Stimulated activated CD4-positive, alpha-beta T cell treated with anti-CD3 and anti-CD28 coated beads, TNF-alpha, amount 100 ng/mL, for 24 hours (primary cell): ENCODE measurements at regions not wholly inside any gene's neighbourhood (a gene's known extent, or its start where the extent isn't known, plus 50 kb on each side); places are given as distances from the start of the nearest gene placed in this dataset.

ENCODE experiments used
- DNase-seq, 3 experiments: peaks; one replicate each; pipeline ENCODE4 v3.0.0-alpha.2; 2020; ENCODE audit warnings: low read depth in 3 of 3

DNA sequence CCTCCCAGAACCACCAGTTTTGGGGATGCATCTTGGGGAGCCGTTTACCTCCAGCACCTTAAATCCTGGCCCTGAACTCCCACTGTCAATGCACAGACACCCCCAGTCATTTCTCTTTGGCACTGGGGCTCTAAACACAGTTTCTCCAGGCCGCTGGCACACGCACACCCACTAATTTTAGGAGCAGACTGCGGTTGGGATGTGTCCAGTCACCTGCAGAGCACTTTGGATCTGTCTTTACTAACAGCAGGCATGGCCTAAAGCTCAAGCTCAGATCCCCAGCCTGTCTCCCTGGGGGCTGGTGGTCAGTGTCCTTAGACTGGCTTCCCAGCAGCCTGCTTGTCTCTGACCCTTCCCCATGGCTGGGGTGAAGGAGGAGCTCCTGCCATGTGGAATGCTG is 49.9 kb downstream of the SYNE3 start:
- no peak for DNase-seq

DNA sequence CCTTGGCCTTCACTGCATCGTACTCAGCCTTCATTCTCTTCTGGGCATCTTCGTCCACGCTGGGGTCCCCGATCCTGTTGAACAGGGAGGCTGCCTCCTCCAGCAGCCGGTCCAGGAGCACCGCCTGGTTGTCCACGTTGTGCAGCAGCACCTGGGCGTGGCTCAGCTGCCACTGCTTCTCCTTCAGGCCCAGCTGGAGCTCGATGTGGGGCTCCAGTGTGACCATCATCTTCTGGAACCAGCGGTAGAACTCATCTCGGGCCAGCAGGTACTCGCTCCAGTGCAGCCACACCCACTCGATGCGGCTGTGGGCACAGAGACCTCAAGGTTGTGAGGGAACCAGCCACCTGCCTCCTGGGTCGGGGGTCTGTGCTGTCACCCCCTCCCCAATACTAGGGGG is 50.5 kb downstream of the SYNE3 start:
- DNase-seq: no peak

DNA sequence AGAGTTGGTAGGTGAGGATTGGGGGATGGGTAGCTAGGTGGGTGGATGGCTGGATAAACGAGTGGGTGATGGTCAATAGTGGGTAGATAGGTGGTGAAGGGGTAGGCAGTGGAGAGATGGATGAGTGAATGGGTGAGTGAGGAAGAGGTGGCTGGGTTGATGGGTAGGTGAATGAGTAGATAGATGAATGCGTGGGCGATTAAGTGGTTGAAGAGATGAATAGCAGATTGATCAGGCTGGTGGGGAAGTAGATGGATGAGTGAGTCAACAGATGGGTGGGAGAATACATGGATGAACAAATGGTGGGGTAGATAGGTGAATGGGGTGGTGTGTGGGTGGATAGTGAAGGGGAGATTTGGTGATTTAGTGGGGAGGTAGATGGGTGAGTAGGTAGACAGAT is 51.1 kb downstream of the SYNE3 start:
- no peak for DNase-seq

DNA sequence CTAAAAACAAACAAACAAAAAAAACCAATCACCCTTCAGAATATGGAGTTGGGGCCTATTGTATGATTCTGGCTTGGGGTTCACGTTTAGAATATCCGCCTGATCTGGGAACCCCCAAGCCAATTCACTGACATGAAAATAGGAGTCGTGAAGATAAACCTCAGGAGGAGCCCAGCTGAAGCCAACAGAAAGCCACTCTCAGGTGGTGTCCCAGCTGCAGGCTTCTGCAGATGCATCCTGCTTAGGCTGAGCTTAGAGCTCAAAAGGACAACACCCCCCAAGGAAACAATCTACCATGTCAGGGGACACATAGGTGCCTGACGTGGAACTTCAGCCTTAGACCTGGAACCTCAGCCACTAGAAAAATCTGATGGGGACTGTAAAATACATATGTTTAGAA is 51.9 kb downstream of the SYNE3 start:
- DNase-seq: no peak

DNA sequence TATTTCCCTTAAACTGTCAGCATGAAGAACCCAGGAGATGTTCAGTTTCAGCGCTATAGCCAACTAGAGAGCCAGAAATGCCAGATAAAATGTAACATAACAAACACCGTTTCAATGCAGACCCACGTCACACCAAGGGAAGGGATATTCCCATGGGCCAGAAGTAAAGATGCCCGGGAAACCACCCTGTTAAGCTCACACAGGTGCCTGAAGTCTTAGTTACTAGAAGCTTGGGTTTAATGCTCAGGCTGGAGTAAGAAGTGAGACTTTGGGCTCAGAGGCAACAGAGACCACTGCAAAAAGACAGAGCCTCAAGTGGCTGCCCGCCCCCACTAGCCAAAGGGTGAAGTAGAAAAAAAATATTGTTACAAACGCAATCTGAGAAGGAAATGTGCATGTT is 52.3 kb downstream of the SYNE3 start:
- DNase-seq: no peak

DNA sequence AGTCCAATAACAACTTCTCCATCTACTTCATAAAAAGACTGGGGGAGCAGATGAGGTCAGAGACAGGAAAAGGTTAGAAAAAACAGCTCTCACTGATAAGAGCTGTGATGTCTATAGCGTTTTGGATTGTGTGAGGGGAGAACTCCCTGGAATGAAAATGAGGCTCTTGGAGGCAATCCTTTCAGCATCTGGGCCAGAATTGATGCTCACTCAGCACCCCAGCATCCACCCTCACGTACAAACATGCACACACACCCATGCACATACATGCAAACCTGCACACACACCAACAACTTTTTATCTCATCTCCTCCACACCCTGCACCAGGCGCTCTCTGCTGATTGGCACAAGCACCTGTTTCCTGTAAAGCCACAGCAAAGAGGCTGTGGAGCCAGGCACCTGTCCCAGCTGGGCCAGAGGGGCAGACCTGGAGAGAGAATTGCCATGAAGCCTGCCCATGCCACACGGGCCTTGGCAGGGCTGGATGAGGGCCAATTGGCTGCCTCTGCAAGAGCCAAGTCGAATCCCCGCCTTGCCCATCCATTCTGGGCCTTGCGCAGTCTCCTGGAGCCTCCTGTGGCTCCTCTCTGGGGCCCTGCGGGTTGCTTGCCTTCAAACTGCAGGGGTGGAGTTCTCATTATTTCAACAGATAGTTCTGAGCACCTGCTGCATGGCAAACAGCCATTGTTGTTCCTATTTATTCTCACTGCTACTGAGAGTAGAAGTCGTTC is 53.1 kb downstream of the SYNE3 start:
- no peak for DNase-seq

DNA sequence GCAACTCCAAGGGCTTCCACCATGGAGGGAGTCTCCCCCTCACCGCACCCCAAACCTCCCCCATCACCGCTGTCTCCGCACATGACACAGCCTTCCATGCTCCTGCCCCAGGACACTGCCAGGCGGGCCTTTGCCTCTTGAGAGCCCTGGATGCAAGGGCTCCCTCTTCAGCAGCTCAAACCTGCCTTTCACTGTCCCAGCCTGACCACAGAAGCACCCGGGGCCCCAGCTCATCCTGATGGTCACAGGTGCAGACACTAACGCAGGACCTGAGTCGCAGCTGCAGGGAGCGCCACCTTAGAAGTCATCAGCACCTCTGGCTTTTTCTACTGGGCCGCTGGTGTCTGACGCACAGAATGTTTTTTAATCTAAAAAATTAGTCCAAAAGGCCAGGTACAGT is 54.0 kb downstream of the SYNE3 start:
- no peak for DNase-seq

DNA sequence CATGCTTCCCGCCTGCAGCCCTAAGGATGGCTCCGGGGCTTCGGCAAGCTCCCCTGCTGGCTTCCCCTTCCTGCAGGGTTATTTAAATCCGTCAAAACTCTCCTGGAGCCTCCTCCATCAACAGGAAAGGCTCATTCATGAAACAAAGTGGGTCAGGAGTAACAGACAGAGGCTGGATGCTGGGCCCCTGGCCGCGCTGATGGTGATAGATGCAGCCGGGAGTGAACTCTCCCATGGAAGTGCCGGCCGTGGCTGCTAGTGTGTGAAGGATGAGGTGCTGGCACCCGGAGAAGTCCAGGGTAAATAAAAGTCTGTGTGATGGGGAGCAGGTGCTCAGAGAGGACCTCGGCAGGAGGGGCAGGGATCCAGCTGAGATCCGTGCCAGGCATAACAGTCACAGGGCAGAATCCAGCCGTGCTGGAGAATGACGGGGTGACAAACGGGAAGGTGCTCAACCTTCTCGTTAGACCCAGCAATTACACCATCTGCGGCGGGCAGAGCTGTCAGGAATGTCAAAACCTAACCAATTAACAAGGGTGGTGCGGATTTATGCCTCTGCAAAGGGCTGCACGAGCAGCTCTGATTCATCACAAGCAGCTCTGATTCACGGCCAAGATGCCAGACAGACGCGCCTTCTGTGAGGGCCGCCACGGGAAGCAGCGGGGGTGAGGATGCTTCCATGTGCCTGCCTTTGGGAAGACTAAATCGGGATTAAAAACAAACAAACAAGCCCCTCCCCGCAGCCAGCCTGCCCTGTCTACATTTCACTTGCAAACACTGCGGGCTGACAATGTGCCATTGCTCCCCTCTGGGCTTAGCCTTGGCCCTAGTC is 55.6 kb downstream of the SYNE3 start:
- DNase-seq: no peak

DNA sequence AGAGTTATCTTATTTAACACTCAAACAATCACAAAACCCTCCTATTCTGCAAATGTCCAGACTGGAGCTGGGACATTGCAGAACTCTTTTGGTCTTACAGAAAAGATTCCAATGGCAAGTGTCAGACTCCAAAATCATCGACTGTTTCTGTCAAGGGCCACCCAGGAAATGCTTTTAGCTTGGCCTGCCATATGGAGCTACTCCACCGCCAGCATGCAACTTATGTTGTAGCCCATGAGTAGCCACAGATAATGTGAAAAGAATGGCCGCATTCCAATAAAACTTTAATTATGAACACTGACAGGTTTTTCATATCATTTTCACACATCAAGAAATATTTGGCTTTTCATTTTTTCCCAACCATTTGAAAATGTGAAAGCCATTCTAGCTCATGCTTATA is 57.5 kb downstream of the SYNE3 start:
- no peak for DNase-seq

DNA sequence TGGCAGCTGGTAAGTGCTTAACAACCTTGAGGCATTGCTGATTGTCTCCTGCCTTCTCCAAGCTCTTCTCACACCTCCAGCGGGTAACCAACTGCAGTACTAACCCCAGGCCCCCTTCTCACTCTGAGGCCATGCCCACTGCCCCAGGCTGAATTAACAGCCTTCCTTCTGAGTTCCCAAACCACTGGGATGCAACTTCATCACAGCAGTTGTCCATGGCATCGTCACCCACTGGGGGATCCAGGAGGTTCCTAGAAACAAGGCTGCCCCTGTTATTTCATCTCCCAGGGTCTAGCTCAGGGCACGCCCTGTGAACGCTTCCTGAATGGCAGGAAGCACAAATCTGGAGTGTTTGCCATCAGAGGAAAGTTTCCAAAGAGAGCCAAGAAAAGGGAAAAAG is 58.0 kb downstream of the SYNE3 start:
- no peak for DNase-seq

DNA sequence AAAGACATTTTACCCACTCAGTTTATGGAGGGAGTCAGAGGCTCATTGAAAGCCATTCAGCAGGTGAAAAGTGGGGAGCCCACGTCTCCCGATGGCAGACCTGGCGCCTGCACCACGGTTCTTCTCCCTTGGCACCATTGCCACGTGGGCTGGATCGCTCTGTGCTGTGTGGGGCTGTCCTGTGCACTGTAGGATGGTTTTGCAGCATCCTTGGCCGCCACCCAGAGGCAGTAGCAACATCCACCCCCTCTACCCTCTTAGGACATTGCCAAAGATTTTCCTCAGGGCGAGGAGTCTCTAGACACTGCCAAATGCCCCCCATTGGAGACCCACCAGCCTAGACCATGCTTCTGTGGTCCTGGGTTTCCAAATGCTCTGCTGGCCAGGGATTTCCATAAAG is 60.2 kb downstream of the SYNE3 start:
- no peak for DNase-seq

DNA sequence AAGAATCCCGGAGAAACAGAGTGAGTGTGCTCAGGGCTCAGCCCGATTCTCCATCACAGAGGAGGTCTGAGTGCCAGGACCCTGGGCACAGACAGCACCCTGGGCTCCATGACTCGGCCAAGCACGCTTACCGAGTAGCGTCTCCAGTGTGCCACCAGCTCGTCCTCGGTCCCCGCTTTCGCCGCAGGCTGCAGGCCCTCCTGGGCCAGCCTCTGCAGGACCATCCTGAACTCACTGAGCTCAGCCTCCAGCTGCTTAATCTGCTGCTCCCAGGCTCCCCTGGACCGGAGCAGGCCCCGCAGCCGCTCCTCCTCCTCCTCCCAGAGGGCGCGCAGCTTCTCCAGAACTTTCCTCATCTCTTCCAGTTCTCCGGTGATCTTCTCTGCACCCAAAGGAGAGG is 61.2 kb downstream of the SYNE3 start:
- no peak for DNase-seq

DNA sequence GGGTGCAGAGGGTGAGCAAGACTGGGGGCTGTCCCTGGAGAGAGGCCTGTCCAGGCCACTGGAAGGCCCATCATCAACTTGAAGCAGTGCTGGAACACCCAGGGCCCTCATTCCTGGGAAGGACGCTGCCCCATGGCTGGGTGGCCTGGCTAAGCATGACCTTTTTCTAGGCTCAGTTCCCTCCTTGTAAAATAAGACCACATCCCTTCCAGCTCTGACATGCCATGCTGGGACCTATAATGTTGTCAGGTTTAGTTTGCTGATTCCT is 62.8 kb downstream of the SYNE3 start:
- no peak for DNase-seq

DNA sequence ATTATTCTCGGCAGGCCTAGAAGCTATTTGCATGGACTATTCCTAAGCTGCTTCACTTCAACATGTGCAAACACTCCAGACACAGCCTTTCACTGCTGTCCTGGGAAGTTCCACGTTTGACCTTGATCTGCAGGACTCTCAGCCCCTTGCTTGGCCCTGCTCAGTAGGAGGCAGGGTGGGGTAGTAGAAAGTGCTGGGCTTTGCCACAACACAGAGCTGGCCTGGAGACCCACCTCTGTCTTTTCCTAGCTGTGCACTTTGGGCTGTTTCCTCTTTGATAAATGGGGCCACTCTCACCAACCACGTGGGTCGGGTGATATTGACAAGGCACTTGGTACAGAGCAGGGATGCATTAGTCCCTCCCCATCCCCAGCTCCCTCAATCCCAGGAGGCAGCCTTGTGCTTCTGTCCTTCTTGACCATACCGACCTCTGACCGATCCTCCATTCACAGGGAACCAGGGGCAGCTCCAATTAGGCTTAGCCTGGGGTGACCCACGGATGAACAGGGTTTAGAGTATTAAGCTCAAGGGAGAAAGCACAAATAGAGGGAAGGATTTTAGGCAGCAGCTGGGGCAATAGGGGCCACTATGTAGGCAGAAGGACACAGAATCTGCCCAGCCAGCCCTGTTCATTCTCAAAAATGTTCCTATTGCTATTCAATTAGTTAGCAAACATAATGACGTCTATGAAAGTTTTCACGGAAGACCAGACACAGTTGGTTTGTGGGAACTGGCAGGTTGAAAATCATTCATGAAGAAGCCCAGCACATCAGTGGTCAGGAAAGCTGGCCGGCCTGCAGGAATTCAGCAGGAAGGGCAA is 63.3 kb downstream of the SYNE3 start:
- no peak for DNase-seq

DNA sequence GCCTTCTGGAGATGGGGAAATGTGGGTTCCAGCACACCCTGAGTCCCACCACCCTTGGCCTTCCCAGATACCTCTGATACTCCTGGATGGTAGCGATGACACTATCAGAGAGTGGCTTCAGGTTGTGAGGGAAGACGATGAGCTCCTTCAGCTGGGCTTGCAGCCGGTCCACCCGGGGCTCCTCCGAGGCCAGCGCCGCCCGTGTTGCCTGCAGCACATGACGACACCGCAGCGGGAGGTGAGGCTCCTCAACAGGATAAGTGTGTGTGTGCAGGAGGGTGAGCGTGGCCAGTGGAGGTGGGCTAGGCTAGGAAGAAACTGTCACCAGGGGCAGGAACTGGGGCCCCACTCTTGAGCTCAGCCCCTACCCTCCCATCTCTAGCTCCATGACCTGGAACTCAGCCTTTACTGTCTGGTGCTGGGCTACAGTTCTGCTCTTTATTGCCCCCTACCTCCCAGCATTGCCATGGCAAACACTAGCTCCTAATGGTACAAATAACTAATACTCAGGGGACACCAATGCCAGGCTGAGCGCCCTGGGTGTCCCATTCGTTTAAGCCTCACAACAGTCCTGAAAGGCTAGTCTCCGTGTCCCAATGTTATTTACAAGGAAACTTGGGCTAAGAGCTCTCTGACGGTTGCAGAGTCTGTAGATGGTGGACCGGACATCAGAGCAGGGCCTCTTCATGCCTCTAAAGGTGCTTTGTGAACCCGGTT is 64.1 kb downstream of the SYNE3 start:
- no peak for DNase-seq

DNA sequence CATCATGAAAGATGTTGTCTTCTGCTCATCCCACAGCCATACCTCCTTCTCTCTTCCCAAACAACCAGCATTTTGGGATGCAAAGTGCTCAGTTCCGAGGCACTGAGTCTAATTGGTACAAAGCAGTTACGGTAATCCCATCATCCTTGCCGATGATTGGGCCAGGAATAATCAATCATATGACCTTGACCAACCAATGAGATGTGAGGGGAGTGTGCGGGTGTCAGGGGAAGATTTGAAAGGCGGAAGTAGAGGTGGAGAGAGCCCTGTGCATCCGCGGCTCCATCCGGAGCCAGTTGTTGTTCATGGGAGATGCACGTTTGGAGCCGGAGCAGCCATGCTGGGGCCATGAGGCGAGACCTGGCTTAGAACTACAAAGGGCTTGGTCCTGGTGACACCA is 67.3 kb downstream of the SYNE3 start:
- DNase-seq: no peak

DNA sequence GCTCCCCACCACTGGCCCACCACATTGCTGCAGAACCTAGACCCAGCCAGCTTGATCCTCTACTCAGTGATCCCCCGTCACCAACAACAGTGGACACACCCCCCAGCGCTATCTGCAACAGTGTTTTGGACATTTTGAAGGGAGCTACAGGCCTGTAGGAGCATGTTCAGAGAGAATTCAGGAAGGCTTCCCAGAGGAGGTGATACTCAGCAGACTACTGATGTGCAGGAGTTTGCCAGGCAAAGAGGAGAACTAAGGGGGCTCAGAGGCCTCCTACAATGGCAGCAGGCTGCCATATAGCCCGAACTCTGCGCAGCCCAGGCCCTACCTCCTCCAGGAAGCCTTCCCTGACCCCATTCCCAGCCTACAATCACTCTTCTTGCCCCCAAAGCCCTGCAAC is 70.0 kb downstream of the SYNE3 start:
- no peak for DNase-seq

DNA sequence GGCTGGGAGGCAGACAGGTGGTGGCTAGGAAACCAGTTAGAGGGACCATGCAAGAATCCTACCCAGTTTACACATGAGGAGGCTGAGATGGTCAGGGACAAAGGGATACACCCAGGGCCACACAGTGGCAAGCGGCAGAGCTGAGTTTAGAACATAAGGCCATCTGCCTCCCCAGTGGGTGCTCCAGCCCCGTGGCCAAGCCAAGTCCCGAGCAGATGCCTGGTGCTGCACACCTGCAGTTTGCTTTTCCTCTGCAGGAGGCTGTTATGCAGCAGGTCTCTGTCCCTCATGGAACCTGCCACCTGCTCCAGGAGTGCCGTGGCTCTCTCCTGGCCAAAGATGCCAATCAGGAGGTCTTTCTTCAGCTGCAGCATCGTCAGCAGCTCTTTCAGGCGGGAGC is 70.8 kb downstream of the SYNE3 start:
- DNase-seq: no peak

DNA sequence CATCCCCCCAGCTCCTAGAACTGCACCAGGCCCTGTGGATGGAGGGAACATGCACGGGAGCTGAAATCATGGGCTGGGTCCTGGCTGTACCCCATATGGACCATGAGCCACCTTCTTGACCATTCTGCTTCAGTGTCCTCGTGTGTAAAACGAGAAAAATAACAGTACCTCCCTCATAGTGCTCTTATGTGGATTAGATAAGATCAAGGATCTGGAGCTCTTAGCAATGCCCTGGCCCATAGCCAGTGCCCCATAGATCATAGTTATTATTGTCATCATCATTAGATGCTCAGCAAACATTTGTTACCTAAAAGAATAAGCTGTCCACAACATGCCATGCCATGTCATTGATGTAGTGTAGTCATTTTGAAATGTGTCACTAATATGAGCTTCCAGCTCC is 71.3 kb downstream of the SYNE3 start:
- no peak for DNase-seq

DNA sequence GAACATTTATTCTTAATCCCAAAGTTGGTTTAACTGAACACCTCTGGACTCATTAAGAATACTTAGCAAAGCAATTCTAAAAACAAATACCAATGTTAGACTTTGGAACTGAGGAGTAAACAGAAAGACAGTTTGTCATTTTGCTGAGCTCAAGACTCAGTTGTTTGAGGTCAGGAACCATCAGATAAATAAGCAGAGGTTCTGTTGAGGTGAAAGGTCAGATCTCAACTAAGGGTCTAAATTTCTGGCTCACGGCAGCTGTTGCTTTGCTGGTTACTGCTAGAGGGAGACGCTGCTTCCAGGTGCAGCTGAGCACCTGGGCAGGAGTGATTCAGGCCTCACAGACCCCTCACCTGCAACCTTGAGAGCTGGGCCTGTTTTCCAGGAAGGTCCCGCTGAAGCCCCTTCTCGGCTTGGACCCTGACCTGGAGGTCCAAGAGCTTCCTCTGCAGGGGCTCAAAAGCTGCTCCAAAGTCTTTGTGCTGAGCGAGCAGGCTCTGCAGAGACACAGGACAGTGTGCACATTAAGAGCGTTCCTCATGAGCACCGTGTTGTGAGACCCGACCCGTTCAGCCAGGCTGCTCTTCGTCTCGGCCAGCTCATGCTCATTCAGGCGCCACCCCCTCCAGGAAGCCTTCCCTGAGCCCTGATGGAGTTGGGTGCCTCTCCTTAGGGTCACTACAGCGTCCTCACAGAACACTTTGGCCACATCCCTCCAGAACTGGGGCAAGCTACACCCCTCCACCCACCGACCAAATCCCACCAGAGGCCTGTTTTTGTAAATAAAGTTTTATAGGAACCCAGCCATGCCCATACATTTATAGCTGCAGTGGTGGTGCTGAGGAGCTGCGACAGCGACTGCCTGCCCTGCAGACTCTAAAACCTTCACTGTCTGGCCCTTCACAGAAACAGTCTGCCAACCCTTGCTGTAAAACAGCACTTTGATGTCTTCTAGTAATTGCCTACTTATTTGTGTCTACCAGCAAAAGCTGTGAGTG is 72.0 kb downstream of the SYNE3 start:
- DNase-seq: no peak

DNA sequence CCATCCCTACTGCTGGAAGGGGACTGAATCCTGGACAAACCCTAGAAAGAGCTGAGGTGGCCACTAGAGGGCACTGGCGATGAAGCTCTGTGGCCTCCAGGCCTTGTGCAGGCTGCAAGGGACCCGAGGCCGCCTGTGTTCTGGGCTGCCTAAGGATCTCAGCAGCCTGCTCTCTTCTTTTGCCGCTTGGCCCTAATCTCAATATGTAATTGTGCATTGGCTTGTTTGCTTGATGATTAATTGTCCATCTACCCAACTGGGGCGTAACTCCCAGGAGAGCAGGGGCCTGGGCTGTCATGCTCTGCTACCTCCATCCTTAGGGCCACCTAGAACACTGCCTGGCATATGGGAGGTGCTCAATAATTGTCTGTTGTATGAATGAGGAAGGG is 73.8 kb downstream of the SYNE3 start:
- DNase-seq: peak; percentile 56 to 73 (median 64)
